Mucosa of descending colon (tissue), 3 donors: ENCODE measurements at regions not wholly inside any gene's neighbourhood (a gene's known extent, or its start where the extent isn't known, plus 50 kb on each side); places are given as distances from the start of the nearest gene placed in this dataset.

ENCODE experiments used
- ATAC-seq: fragments of 200-7000 bp; cut with Tn5 transposase; one replicate; pipeline ENCODE4 v1.9.1; 2020; ENCODE audit warnings: mild to moderate bottlenecking, moderate library complexity
- DNase-seq, 3 donors: peaks; one replicate each; pipeline ENCODE4 v3.0.0-alpha.2; 2020
- H3K36me3 ChIP-seq: fragments of 200-600 bp; one replicate; pipeline ENCODE4 v1.8.0; 2021; ENCODE audit warnings: low read depth, mild to moderate bottlenecking
- H3K4me1 ChIP-seq: fragments of 200-600 bp; one replicate; pipeline ENCODE4 v1.8.0; 2021; ENCODE audit warnings: low read depth, mild to moderate bottlenecking
- H3K4me3 ChIP-seq: fragments of 200-600 bp; one replicate; pipeline ENCODE4 v1.8.0; 2021; ENCODE audit warnings: mild to moderate bottlenecking
- H3K9me3 ChIP-seq: fragments of 200-600 bp; one replicate; pipeline ENCODE4 v1.8.0; 2021; ENCODE audit warnings: mild to moderate bottlenecking
- intact Hi-C, 2 donors: fragments of 100-400 bp; cut with DNase I in 1 of 2; cut with micrococcal nuclease in 1 of 2; formaldehyde crosslinking; loops; one replicate each; pipeline versions ENCODE4 v1.11.0 to v1.11.1; 2022; cut with DNase I, micrococcal nuclease
- TF ChIP-seq, protein P1 (sequence below): fragments of 200-600 bp; IDR thresholded peaks from one replicate; pipeline ENCODE4 v1.8.0; 2022; ENCODE audit warnings: antibody characterized with exemption, mild to moderate bottlenecking
- donor health status: DM: no; HTN: no; CAD: no; lungs with moderate emphysema.
- donor health status: DM: no; HTN: no; CAD: no.
- donor health status: DM: no; HTN: yes; CAD: no.

DNA sequence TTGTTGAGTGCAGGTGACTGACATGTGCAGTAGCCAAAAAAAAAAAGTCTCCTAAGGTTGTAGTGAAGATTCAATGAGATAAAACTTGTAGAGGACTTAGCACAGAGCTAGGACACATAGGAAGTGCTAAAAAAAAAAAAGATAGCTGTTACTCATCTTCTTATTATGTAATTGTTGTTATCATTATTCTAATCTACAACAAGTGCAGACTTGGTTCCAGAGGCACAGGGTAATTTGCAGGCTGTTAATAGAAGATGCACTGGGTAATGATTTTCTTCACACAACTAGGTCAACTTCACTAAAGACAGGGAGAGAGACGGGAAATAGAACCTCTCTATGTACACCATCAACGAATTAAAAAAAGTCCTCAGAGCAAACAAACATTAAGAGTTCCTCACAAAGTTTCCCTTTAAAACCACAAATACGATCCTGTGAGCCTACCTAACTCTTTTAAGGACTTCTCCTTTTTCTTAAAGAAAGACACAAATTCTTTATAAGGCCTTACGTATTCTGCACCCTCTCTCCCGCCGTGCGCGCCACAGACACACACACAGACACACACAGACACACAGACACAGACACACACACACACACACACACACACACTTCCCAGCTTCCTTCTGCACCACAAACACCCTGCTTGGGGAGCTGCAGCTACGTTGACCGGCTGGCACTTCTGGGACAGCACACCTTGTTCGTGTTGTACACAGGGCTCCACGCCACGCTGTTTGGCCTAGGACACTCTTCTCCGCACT is 49.8 kb upstream of the GADD45A start:
- ATAC-seq, result no peak

More for the DNA sequence above, 49.8 kb upstream of the GADD45A start:
- intact Hi-C loops, result no loop called here
- H3K4me3 ChIP-seq, result no peak overlapping the region
- H3K36me3 ChIP-seq, result no peaks in the 10 kb centered on the region
- peaks cover 28% of the 10 kb centered on the region for H3K4me1 ChIP-seq
- H3K9me3 ChIP-seq, result no peaks in the 10 kb centered on the region
- TF ChIP-seq, protein P1, sequence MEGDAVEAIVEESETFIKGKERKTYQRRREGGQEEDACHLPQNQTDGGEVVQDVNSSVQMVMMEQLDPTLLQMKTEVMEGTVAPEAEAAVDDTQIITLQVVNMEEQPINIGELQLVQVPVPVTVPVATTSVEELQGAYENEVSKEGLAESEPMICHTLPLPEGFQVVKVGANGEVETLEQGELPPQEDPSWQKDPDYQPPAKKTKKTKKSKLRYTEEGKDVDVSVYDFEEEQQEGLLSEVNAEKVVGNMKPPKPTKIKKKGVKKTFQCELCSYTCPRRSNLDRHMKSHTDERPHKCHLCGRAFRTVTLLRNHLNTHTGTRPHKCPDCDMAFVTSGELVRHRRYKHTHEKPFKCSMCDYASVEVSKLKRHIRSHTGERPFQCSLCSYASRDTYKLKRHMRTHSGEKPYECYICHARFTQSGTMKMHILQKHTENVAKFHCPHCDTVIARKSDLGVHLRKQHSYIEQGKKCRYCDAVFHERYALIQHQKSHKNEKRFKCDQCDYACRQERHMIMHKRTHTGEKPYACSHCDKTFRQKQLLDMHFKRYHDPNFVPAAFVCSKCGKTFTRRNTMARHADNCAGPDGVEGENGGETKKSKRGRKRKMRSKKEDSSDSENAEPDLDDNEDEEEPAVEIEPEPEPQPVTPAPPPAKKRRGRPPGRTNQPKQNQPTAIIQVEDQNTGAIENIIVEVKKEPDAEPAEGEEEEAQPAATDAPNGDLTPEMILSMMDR, result no peak
- DNase-seq, result no peak
